Bronchial epithelial cell (primary cell): ENCODE measurements at regions not wholly inside any gene's neighbourhood (a gene's known extent, or its start where the extent isn't known, plus 50 kb on each side); places are given as distances from the start of the nearest gene placed in this dataset.

Experiments used
- DNase-seq: peaks from one replicate; pipeline ENCODE4 v3.0.0-alpha.2; 2010; ENCODE audit warnings: low read depth
- FAIRE-seq: peaks from 2 replicates; lab custom pipeline; 2011; peaks lifted over from hg19 to GRCh38; lab: Jason Lieb, UNC
- H3K27me3 ChIP-seq: 2 replicates; pipeline ENCODE4 v1.5.1; 2011; ENCODE audit warnings: low read length; ENCODE audit not compliant: control insufficient read depth, insufficient read depth
- H3K36me3 ChIP-seq: 2 replicates; pipeline ENCODE4 v1.5.1; 2011; ENCODE audit warnings: low read length; ENCODE audit not compliant: control insufficient read depth, insufficient read depth
- H3K4me3 ChIP-seq: 2 replicates; pipeline ENCODE4 v1.5.1; 2011; ENCODE audit warnings: mild to moderate bottlenecking, low read depth, low read length, control low read depth
- CTCF ChIP-seq: IDR thresholded peaks from 2 replicates; pipeline ENCODE4 v1.5.1; 2011; ENCODE audit warnings: mild to moderate bottlenecking, moderate library complexity, low read length, control low read depth, inconsistent platforms; ENCODE audit not compliant: insufficient read depth, severe bottlenecking

- no peak for FAIRE-seq
- H3K4me3 ChIP-seq = no peak overlapping the region
- no peaks in the 10 kb centered on the region for H3K36me3 ChIP-seq
- no peaks in the 10 kb centered on the region for H3K27me3 ChIP-seq
- DNase-seq = no peak
- TF ChIP-seq CTCF = no peak
These were observed 240.6 kb upstream of the GRIP1 start for GRCh38 chr12:66919466-66919865.

- Histone ChIP-seq H3K27me3 (no peaks in the 10 kb centered on the region), H3K4me3 (no peak overlapping the region), H3K36me3 (no peaks in the 10 kb centered on the region)
- no peak for DNase-seq
- no peak for FAIRE-seq
- no peak for TF ChIP-seq CTCF
These were observed 241.3 kb upstream of the GRIP1 start for GRCh38 chr12:66920205-66920604.

- no peak for TF ChIP-seq CTCF
- Histone ChIP-seq H3K36me3 (no peaks in the 10 kb centered on the region), H3K27me3 (no peaks in the 10 kb centered on the region), H3K4me3 (no peak overlapping the region)
- FAIRE-seq (no peak), DNase-seq (peak; percentile 32)
These were observed 242.3 kb upstream of the GRIP1 start for GRCh38 chr12:66921151-66921550.

- FAIRE-seq (no peak), DNase-seq (no peak)
- no peak overlapping the region for H3K4me3 ChIP-seq
- H3K27me3 ChIP-seq = no peaks in the 10 kb centered on the region
- TF ChIP-seq CTCF = no peak
- no peaks in the 10 kb centered on the region for H3K36me3 ChIP-seq
These were observed 246.2 kb upstream of the GRIP1 start for GRCh38 chr12:66925083-66925482.

GRCh38 chr12:66929121-66929520 lies 250.2 kb upstream of the GRIP1 start:
- DNase-seq (no peak), FAIRE-seq (no peak)
- Histone ChIP-seq H3K27me3 (no peaks in the 10 kb centered on the region), H3K4me3 (no peak overlapping the region), H3K36me3 (no peaks in the 10 kb centered on the region)
- TF ChIP-seq CTCF = no peak

- Histone ChIP-seq H3K36me3 (no peaks in the 10 kb centered on the region), H3K27me3 (no peaks in the 10 kb centered on the region), H3K4me3 (no peak overlapping the region)
- DNase-seq (no peak), FAIRE-seq (no peak)
- no peak for TF ChIP-seq CTCF
These were observed 252.2 kb upstream of the GRIP1 start for GRCh38 chr12:66931091-66931490.
